ENCODE measurements at regions not wholly inside any gene's neighbourhood (a gene's known extent, or its start where the extent isn't known, plus 50 kb on each side); places are given as distances from the start of the nearest gene placed in this dataset.

DNA sequence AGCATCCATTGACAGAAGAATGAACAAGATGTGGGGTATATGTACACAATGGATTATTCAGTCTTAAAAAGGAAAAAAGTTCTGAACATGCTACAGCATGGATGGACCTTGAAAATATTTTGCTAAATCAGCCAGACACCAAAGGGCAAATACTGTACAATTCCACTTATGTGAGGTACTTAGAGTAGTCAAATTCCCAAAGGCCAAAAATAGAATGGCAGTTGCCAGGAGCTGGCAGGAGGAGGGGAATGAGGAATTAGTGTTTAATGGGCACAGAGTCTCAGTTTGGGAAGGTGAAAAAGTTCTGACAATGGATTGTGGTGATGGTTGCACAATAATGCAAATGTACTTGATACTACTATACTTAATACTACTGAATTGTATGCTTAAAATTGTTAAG, 193.2 kb downstream of the MBD2 start:
- Histone ChIP-seq H4K20me1 (ENCODE audit: control insufficient read depth, insufficient read depth, low read length, poor library complexity, severe bottlenecking) (no peaks in the 10 kb centered on the region), H2AFZ (ENCODE audit: insufficient read depth, low read depth, low read length, poor library complexity, severe bottlenecking) (no peak overlapping the region), H3K4me2 (replicated peaks; ENCODE audit: low read depth, low read length, poor library complexity, severe bottlenecking) (no peak overlapping the region), H3K9me3 (ENCODE audit: control extremely low read depth in 1 of 3, control insufficient read depth in 2 of 3, insufficient read depth in 1 of 3, low read length in 2 of 3) (no peaks in the 10 kb centered on the region), H3K27ac (ENCODE audit: low read length in 2 of 2) (no peak overlapping the region), H3K9ac (ENCODE audit: low read length) (no peak overlapping the region), H3K36me3 (replicated peaks in 1 of 2; ENCODE audit: control extremely low read depth in 1 of 2, control insufficient read depth in 1 of 2, extremely low read depth in 1 of 2, insufficient read depth in 2 of 2, low read length in 1 of 2) (no peaks in the 10 kb centered on the region), H3K79me2 (ENCODE audit: control insufficient read depth, insufficient read depth, low read length) (no peaks in the 10 kb centered on the region), H3K27me3 (replicated peaks in 1 of 4; ENCODE audit: control extremely low read depth in 1 of 4, control insufficient read depth in 3 of 4, insufficient read depth in 4 of 4, low read length in 3 of 4) (no peaks in the 10 kb centered on the region), H3K4me3 (ENCODE audit: control extremely low read depth in 1 of 5, extremely low read depth in 1 of 5, insufficient read depth in 1 of 5, low read depth in 2 of 5, low read length in 4 of 5) (no peak overlapping the region), H3K4me1 (ENCODE audit: control insufficient read depth in 2 of 2, insufficient read depth in 2 of 2, low read length in 2 of 2) (no peaks in the 10 kb centered on the region)
- DNase-seq (no peak), ATAC-seq (ENCODE audit: low read depth) (no peak)
- ChIA-PET CTCF (no interaction called here), POLR2A (no interaction called here)
- Mint-ChIP-seq H3K9me3 (ENCODE audit: insufficient read depth) (no peaks in the 10 kb centered on the region), H3K27ac (no peak overlapping the region), H3K4me3 (no peak overlapping the region), H3K4me1 (no peaks in the 10 kb centered on the region), H3K27me3 (peaks cover 7% of the 10 kb centered on the region)
- intact Hi-C loops (cut with micrococcal nuclease): no loop called here
- TF ChIP-seq, protein P1, sequence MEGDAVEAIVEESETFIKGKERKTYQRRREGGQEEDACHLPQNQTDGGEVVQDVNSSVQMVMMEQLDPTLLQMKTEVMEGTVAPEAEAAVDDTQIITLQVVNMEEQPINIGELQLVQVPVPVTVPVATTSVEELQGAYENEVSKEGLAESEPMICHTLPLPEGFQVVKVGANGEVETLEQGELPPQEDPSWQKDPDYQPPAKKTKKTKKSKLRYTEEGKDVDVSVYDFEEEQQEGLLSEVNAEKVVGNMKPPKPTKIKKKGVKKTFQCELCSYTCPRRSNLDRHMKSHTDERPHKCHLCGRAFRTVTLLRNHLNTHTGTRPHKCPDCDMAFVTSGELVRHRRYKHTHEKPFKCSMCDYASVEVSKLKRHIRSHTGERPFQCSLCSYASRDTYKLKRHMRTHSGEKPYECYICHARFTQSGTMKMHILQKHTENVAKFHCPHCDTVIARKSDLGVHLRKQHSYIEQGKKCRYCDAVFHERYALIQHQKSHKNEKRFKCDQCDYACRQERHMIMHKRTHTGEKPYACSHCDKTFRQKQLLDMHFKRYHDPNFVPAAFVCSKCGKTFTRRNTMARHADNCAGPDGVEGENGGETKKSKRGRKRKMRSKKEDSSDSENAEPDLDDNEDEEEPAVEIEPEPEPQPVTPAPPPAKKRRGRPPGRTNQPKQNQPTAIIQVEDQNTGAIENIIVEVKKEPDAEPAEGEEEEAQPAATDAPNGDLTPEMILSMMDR (IDR thresholded peaks at IDR 0.05): no peak
- TF ChIP-seq EZH2 (IDR thresholded peaks at IDR 0.05; ENCODE audit: borderline replicate concordance, insufficient read depth, low read depth, low read length, poor library complexity, severe bottlenecking): no peak

DNA sequence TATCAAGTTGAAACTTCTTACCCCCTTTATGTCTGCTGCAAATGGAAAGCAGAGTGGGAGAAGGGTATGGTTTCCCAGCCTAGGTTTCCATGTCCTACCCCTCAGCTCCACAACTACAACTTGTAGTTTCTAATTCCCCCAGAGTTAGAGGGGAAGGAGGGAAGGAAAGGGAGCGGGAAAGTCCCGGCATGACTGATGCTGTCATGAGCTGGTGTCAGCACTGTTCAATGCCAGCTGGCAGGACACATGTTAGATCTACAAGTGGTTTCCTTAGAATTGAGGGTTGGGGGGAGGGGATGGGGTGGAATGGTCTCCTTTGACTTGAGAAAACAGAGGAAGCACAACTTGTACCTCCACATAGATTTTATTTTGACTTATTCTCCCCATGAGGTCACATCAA, 194.0 kb downstream of the MBD2 start:
- TF ChIP-seq EZH2 (IDR thresholded peaks at IDR 0.05; ENCODE audit: borderline replicate concordance, insufficient read depth, low read depth, low read length, poor library complexity, severe bottlenecking): no peak
- TF ChIP-seq, protein P1 (IDR thresholded peaks at IDR 0.05): no peak
- Histone ChIP-seq H3K9ac (ENCODE audit: low read length) (no peak overlapping the region), H3K27me3 (replicated peaks in 1 of 4; ENCODE audit: control extremely low read depth in 1 of 4, control insufficient read depth in 3 of 4, insufficient read depth in 4 of 4, low read length in 3 of 4) (no peaks in the 10 kb centered on the region), H3K9me3 (ENCODE audit: control extremely low read depth in 1 of 3, control insufficient read depth in 2 of 3, insufficient read depth in 1 of 3, low read length in 2 of 3) (no peaks in the 10 kb centered on the region), H3K36me3 (replicated peaks in 1 of 2; ENCODE audit: control extremely low read depth in 1 of 2, control insufficient read depth in 1 of 2, extremely low read depth in 1 of 2, insufficient read depth in 2 of 2, low read length in 1 of 2) (no peaks in the 10 kb centered on the region), H3K27ac (ENCODE audit: low read length in 2 of 2) (no peak overlapping the region), H3K4me1 (ENCODE audit: control insufficient read depth in 2 of 2, insufficient read depth in 2 of 2, low read length in 2 of 2) (no peaks in the 10 kb centered on the region), H4K20me1 (ENCODE audit: control insufficient read depth, insufficient read depth, low read length, poor library complexity, severe bottlenecking) (no peaks in the 10 kb centered on the region), H3K79me2 (ENCODE audit: control insufficient read depth, insufficient read depth, low read length) (no peaks in the 10 kb centered on the region), H2AFZ (ENCODE audit: insufficient read depth, low read depth, low read length, poor library complexity, severe bottlenecking) (no peak overlapping the region), H3K4me3 (ENCODE audit: control extremely low read depth in 1 of 5, extremely low read depth in 1 of 5, insufficient read depth in 1 of 5, low read depth in 2 of 5, low read length in 4 of 5) (no peak overlapping the region), H3K4me2 (replicated peaks; ENCODE audit: low read depth, low read length, poor library complexity, severe bottlenecking) (no peak overlapping the region)
- H3K27ac Mint-ChIP-seq: no peak overlapping the region
- DNase-seq (no peak), ATAC-seq (ENCODE audit: low read depth) (no peak)
- WGBS (ENCODE audit: insufficient coverage): 100% methylated on average over 1 of the region's 2 CpGs
- H3K4me1 Mint-ChIP-seq: no peaks in the 10 kb centered on the region
- H3K27me3 Mint-ChIP-seq: peaks cover 7% of the 10 kb centered on the region
- CTCF ChIA-PET: no interaction called here
- H3K4me3 Mint-ChIP-seq: no peak overlapping the region
- POLR2A ChIA-PET: no interaction called here
- intact Hi-C loops (cut with micrococcal nuclease): no loop called here
- H3K9me3 Mint-ChIP-seq (ENCODE audit: insufficient read depth): no peaks in the 10 kb centered on the region

Measured in B cell (primary cell).